ENCODE measurements at regions not wholly inside any gene's neighbourhood (a gene's known extent, or its start where the extent isn't known, plus 50 kb on each side); places are given as distances from the start of the nearest gene placed in this dataset.

DNA sequence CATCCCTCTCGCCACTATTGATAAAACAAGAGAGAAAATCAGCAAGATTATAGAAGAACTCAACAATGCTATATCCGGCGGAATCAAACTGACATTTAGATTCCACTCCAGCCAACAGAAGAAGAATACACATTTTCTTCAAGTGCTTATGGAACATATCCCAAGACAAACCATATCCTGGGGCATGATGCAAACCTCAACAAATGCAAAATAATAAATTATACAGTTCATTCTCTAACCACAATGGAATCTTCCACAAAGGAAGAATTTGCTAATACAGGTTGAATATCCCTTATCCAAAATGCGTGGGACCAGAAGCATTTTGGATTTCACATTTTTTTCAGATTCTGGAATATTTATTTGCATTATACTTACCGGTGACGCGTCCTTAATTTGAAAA is 51.4 kb upstream of the YPEL5 start:
- TF ChIP-seq CTCF (IDR thresholded peaks at IDR 0.05; ENCODE audit: low read depth, low read length) (no peak), POLR2A (IDR thresholded peaks at IDR 0.05; ENCODE audit: extremely low read depth, insufficient read length) (no peak)
- TF ChIP-seq, protein P1, sequence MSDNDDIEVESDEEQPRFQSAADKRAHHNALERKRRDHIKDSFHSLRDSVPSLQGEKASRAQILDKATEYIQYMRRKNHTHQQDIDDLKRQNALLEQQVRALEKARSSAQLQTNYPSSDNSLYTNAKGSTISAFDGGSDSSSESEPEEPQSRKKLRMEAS (IDR thresholded peaks at IDR 0.05; ENCODE audit: low read depth, low read length): no peak
